GM12865 (cell line): ENCODE measurements at regions not wholly inside any gene's neighbourhood (a gene's known extent, or its start where the extent isn't known, plus 50 kb on each side); places are given as distances from the start of the nearest gene placed in this dataset.

Source experiments
- DNase-seq: peaks from one replicate; pipeline ENCODE4 v3.0.0; 2010; ENCODE audit warnings: low read depth
- H3K4me3 ChIP-seq: 2 replicates; pipeline ENCODE4 v1.5.1; 2011; ENCODE audit warnings: mild to moderate bottlenecking, low read depth, low read length, control low read depth
- CTCF ChIP-seq: IDR thresholded peaks from 2 replicates; pipeline ENCODE4 v1.5.1; 2011; ENCODE audit warnings: low read length, control low read depth, low read depth, inconsistent platforms; ENCODE audit not compliant: insufficient read depth; ENCODE audit errors: missing control alignments

GRCh38 chr10:55873485-55873884, 487.6 kb downstream of the ZWINT start:
- DNase-seq: no peak
- no peak for TF ChIP-seq CTCF
- H3K4me3 ChIP-seq: no peak overlapping the region

GRCh38 chr10:55870186-55870585, 490.9 kb downstream of the ZWINT start:
- no peak for TF ChIP-seq CTCF
- H3K4me3 ChIP-seq: no peak overlapping the region
- no peak for DNase-seq

GRCh38 chr10:55867848-55868247, 493.2 kb downstream of the ZWINT start:
- DNase-seq: no peak
- H3K4me3 ChIP-seq: no peak overlapping the region
- no peak for TF ChIP-seq CTCF

GRCh38 chr10:55858730-55859129, 502.3 kb downstream of the ZWINT start:
- DNase-seq: no peak
- no peak for TF ChIP-seq CTCF
- no peak overlapping the region for H3K4me3 ChIP-seq

- TF ChIP-seq CTCF: no peak
- no peak overlapping the region for H3K4me3 ChIP-seq
- no peak for DNase-seq
These were observed 508.2 kb downstream of the ZWINT start for GRCh38 chr10:55852900-55853299.

GRCh38 chr10:55837273-55837672, 523.8 kb downstream of the ZWINT start:
- H3K4me3 ChIP-seq: no peak overlapping the region
- no peak for TF ChIP-seq CTCF
- no peak for DNase-seq

GRCh38 chr10:55822096-55822495, 539.0 kb downstream of the ZWINT start:
- TF ChIP-seq CTCF: no peak
- DNase-seq: no peak

More at GRCh38 chr10:55822096-55822495, 539.0 kb downstream of the ZWINT start:
- H3K4me3 ChIP-seq: no peak overlapping the region
